ENCODE measurements at regions not wholly inside any gene's neighbourhood (a gene's known extent, or its start where the extent isn't known, plus 50 kb on each side); places are given as distances from the start of the nearest gene placed in this dataset.

DNA sequence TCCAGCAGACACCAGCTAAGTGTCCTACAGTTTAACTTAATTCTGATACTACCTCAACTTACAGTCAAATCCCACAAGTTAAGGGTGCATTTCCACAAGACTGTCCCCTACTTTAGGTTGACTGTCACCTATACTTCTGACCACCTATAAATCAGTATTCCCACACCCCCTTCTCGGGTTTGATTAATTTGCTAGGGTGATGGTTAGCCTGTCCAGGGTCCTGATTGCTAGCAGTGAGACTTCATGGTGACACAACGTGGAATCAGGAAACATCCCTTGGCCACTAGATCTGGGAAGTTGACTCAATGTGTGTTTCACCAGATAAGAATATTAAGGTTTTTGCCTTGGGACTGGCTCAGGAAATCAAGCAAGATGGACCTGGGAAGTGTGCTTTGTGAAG lies 88.4 kb downstream of the OR13A1 start:
- TF ChIP-seq FOS (IDR thresholded peaks at IDR 0.05; ENCODE audit: low read depth, low read length) (no peak), RCOR1 (IDR thresholded peaks at IDR 0.05; ENCODE audit: insufficient replicate concordance, low read length) (no peak)
- TF ChIP-seq, protein P1, sequence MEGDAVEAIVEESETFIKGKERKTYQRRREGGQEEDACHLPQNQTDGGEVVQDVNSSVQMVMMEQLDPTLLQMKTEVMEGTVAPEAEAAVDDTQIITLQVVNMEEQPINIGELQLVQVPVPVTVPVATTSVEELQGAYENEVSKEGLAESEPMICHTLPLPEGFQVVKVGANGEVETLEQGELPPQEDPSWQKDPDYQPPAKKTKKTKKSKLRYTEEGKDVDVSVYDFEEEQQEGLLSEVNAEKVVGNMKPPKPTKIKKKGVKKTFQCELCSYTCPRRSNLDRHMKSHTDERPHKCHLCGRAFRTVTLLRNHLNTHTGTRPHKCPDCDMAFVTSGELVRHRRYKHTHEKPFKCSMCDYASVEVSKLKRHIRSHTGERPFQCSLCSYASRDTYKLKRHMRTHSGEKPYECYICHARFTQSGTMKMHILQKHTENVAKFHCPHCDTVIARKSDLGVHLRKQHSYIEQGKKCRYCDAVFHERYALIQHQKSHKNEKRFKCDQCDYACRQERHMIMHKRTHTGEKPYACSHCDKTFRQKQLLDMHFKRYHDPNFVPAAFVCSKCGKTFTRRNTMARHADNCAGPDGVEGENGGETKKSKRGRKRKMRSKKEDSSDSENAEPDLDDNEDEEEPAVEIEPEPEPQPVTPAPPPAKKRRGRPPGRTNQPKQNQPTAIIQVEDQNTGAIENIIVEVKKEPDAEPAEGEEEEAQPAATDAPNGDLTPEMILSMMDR (conservative IDR thresholded peaks at IDR 0.05; ENCODE audit: low read depth, low read length), result no peak
- TF ChIP-seq, protein P2, sequence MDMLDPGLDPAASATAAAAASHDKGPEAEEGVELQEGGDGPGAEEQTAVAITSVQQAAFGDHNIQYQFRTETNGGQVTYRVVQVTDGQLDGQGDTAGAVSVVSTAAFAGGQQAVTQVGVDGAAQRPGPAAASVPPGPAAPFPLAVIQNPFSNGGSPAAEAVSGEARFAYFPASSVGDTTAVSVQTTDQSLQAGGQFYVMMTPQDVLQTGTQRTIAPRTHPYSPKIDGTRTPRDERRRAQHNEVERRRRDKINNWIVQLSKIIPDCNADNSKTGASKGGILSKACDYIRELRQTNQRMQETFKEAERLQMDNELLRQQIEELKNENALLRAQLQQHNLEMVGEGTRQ (IDR thresholded peaks at IDR 0.05; ENCODE audit: low read depth, low read length), result no peak
